SK-N-MC (cell line): ENCODE measurements at regions not wholly inside any gene's neighbourhood (a gene's known extent, or its start where the extent isn't known, plus 50 kb on each side); places are given as distances from the start of the nearest gene placed in this dataset.

Experiments
- EZH2 ChIP-seq: fragments of 200-600 bp; sonication (generic); IDR thresholded peaks from one replicate; pipeline ENCODE4 v1.6.1; 2017; ENCODE audit warnings: antibody characterized with exemption
- POLR2AphosphoS5 ChIP-seq: IDR thresholded peaks from 2 replicates; pipeline ENCODE4 v1.6.1; 2012; ENCODE audit warnings: mild to moderate bottlenecking, low read depth, low read length, borderline replicate concordance

DNA sequence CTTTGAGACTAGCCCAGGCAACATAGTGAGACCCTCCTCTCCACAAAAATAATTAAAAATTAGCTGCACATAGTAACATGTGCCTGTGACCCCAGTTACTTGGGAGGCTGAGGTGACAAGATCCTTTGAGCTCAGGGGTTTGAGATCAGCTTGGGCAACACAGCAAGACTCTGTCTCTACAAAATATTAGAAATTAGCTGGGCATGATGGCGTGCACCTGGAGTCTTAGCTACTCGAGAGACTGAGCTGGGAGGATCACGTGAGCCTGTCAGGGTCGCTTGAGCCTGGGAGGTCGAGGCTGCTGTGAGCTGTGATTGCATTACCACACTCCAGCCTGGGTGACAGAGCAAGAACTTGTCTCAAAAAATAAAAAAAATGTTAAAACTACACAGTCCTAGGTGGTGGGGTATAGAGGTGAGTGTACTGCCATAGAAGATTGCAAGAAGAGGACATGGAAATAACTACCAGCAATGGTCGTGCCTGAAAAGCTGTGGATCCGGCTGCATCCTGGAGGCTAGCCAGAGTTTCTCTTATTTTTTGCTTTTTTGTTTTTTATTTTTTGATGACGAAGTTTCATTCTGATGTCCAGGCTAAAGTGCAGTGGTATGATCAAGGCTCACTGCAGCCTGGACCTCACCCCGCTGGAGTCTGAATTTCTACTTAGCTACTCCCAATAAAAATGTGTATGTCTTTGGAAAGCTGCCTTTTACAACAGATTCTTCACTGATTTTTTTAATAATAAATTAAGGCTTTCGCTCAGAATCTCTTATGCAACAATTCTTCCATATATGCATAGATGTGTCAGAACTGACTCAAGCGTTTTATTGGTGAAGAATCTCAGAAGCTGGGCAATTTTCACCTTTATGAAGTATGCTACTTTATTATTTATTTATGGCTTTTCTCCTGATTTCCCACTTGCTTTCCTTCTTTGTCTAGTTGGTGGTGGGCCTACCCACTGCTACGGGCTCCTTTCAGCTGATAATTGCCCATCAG, 393.8 kb downstream of the TSHZ3 start:
- TF ChIP-seq EZH2 (no peak), POLR2AphosphoS5 (no peak)
